ENCODE measurements at regions not wholly inside any gene's neighbourhood (a gene's known extent, or its start where the extent isn't known, plus 50 kb on each side); places are given as distances from the start of the nearest gene placed in this dataset.
"Not testable (repeated sequence)": the region's sequence is repeated elsewhere in the genome, so short reads cannot be mapped to it uniquely, and the experiment has no call there.

DNA sequence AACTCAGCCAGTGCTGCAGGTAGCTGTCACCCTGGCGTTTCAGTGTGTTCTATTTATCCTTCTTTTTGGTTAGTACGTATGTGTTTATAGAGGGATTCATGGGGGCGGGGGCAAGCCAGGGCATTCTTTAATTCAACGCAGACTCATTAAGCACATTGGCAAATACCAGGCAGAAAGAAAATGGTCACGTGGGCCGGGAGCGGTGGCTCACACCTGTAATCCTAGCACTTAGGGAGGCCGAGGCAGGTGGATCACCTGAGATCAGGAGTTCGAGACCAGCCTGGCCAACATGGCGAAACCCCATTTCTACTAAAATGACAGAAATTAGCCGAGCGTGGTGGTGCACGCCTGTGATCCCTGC, 69.1 kb downstream of the HAPSTR1 start:
- no peaks in the 10 kb centered on the region for H3K9me2 ChIP-seq (ENCODE audit: low read depth, low read length)
- no peak overlapping the region for H3K4me2 ChIP-seq (ENCODE audit: low read length)
- H3K27ac ChIP-seq (ENCODE audit: low read depth, low read length, poor library complexity, severe bottlenecking) = no peak overlapping the region
- no peaks in the 10 kb centered on the region for H4K20me1 ChIP-seq (ENCODE audit: insufficient read depth, low read length)
- H3K9ac ChIP-seq (ENCODE audit: low read length) = no peak overlapping the region
- TF ChIP-seq, protein P1, sequence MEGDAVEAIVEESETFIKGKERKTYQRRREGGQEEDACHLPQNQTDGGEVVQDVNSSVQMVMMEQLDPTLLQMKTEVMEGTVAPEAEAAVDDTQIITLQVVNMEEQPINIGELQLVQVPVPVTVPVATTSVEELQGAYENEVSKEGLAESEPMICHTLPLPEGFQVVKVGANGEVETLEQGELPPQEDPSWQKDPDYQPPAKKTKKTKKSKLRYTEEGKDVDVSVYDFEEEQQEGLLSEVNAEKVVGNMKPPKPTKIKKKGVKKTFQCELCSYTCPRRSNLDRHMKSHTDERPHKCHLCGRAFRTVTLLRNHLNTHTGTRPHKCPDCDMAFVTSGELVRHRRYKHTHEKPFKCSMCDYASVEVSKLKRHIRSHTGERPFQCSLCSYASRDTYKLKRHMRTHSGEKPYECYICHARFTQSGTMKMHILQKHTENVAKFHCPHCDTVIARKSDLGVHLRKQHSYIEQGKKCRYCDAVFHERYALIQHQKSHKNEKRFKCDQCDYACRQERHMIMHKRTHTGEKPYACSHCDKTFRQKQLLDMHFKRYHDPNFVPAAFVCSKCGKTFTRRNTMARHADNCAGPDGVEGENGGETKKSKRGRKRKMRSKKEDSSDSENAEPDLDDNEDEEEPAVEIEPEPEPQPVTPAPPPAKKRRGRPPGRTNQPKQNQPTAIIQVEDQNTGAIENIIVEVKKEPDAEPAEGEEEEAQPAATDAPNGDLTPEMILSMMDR (IDR thresholded peaks at IDR 0.05; ENCODE audit: low read length) = no peak
- TF ChIP-seq EZH2 (IDR thresholded peaks at IDR 0.05; ENCODE audit: borderline replicate concordance, low read length) = no peak
- H2AFZ ChIP-seq (ENCODE audit: low read length) = no peak overlapping the region
- H3K9me3 ChIP-seq (ENCODE audit: low read length) = no peaks in the 10 kb centered on the region
- H3K79me2 ChIP-seq (ENCODE audit: insufficient read depth, low read length) = no peaks in the 10 kb centered on the region
- no peaks in the 10 kb centered on the region for H3K4me1 ChIP-seq (ENCODE audit: insufficient read depth, low read length, severe bottlenecking)
- no peaks in the 10 kb centered on the region for H3K27me3 ChIP-seq (ENCODE audit: insufficient read depth, low read length)
- no peaks in the 10 kb centered on the region for H3K36me3 ChIP-seq (ENCODE audit: insufficient read depth, low read length)
- H3F3A ChIP-seq (ENCODE audit: insufficient read depth, low read length) = no peaks in the 10 kb centered on the region
- no peak overlapping the region for H3K4me3 ChIP-seq (ENCODE audit: low read depth, low read length, poor library complexity, severe bottlenecking)

DNA sequence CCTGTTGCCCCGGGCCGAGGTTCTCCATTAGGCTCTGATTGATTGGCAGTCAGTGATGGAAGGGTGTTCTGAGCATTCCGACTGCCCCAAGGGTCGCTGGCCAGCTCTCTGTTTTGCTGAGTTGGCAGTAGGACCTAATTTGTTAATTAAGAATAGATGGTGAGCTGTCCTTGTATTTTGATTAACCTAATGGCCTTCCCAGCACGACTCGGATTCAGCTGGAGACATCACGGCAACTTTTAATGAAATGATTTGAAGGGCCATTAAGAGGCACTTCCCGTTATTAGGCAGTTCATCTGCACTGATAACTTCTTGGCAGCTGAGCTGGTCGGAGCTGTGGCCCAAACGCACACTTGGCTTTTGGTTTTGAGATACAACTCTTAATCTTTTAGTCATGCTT, 74.2 kb downstream of the HAPSTR1 start:
- Histone ChIP-seq H3K9me3 (ENCODE audit: low read length) (no peaks in the 10 kb centered on the region), H3K4me3 (ENCODE audit: low read depth, low read length, poor library complexity, severe bottlenecking) (no peak overlapping the region), H3K27ac (ENCODE audit: low read depth, low read length, poor library complexity, severe bottlenecking) (no peak overlapping the region), H3K4me1 (ENCODE audit: insufficient read depth, low read length, severe bottlenecking) (no peaks in the 10 kb centered on the region), H2AFZ (ENCODE audit: low read length) (no peak overlapping the region), H3K4me2 (ENCODE audit: low read length) (no peak overlapping the region), H3F3A (ENCODE audit: insufficient read depth, low read length) (no peaks in the 10 kb centered on the region), H3K79me2 (ENCODE audit: insufficient read depth, low read length) (no peaks in the 10 kb centered on the region), H4K20me1 (ENCODE audit: insufficient read depth, low read length) (no peaks in the 10 kb centered on the region), H3K27me3 (ENCODE audit: insufficient read depth, low read length) (no peaks in the 10 kb centered on the region; the same call in 1 of the 2 replicates), H3K9me2 (ENCODE audit: low read depth, low read length) (no peaks in the 10 kb centered on the region), H3K9ac (ENCODE audit: low read length) (no peak overlapping the region), H3K36me3 (ENCODE audit: insufficient read depth, low read length) (no peaks in the 10 kb centered on the region)
- TF ChIP-seq EZH2 (IDR thresholded peaks at IDR 0.05; ENCODE audit: borderline replicate concordance, low read length) = no peak
- TF ChIP-seq, protein P1 (IDR thresholded peaks at IDR 0.05; ENCODE audit: low read length) = no peak

DNA sequence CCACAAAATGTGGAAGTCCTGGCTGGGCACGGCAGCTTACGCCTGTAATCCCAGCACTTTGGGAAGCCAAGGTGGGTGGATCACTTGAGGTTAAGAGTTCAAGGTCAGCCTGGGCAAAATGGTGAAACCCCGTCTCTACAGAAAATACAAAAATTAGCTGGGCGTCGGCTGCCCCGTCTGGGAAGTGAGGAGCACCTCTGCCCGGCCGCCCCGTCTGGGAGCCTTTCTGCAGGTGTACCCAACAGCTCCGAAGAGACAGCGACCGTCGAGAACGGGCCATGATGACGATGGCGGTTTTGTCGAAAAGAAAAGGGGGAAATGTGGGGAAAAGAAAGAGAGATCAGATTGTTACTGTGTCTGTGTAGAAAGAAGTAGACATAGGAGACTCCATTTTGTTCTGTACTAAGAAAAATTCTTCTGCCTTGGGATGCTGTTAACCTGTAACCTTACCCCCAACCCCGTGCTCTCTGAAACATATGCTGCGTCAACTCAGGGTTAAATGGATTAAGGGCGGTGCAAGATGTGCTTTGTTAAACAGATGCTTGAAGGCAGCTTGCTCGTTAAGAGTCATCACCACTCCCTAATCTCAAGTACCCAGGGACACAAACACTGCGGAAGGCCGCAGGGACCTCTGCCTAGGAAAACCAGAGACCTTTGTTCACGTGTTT, 75.0 kb downstream of the HAPSTR1 start:
- H3F3A ChIP-seq (ENCODE audit: insufficient read depth, low read length); H3K4me2 ChIP-seq (ENCODE audit: low read length); H4K20me1 ChIP-seq (ENCODE audit: insufficient read depth, low read length); H3K4me3 ChIP-seq (ENCODE audit: low read depth, low read length, poor library complexity, severe bottlenecking); H3K9me2 ChIP-seq (ENCODE audit: low read depth, low read length); H3K27me3 ChIP-seq (ENCODE audit: insufficient read depth, low read length); H3K27ac ChIP-seq (ENCODE audit: low read depth, low read length, poor library complexity, severe bottlenecking); H3K9ac ChIP-seq (ENCODE audit: low read length); H3K79me2 ChIP-seq (ENCODE audit: insufficient read depth, low read length); H3K36me3 ChIP-seq (ENCODE audit: insufficient read depth, low read length); H3K9me3 ChIP-seq (ENCODE audit: low read length); H2AFZ ChIP-seq (ENCODE audit: low read length); H3K4me1 ChIP-seq (ENCODE audit: insufficient read depth, low read length, severe bottlenecking): not testable (repeated sequence)

DNA sequence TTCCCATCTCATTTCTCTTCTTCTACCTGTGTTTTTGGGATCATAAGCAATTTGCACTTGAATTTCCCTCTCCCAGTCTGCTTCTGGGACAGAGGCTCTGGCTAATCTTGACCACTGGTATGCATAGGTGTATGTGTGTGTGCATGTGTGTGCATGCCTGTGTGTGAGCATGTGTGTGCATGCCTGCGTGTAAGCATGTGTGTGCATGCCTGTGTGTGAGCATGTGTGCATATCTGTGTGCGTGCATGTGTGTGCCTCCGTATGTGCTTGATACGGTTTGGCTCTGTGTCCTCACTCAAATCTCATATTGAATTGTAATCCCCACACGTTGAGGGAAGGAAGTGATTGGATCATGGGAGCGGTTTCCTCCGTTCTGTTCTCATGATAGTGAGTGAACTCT, 77.7 kb downstream of the HAPSTR1 start:
- Histone ChIP-seq H3F3A (ENCODE audit: insufficient read depth, low read length) (no peaks in the 10 kb centered on the region), H3K9ac (ENCODE audit: low read length) (no peak overlapping the region), H3K4me1 (ENCODE audit: insufficient read depth, low read length, severe bottlenecking) (no peaks in the 10 kb centered on the region), H3K4me2 (ENCODE audit: low read length) (no peak overlapping the region), H3K9me2 (ENCODE audit: low read depth, low read length) (no peaks in the 10 kb centered on the region), H3K79me2 (ENCODE audit: insufficient read depth, low read length) (no peaks in the 10 kb centered on the region), H3K27me3 (ENCODE audit: insufficient read depth, low read length) (no peaks in the 10 kb centered on the region; the same call in 1 of the 2 replicates), H2AFZ (ENCODE audit: low read length) (no peak overlapping the region), H4K20me1 (ENCODE audit: insufficient read depth, low read length) (no peaks in the 10 kb centered on the region), H3K27ac (ENCODE audit: low read depth, low read length, poor library complexity, severe bottlenecking) (no peak overlapping the region), H3K9me3 (ENCODE audit: low read length) (no peaks in the 10 kb centered on the region), H3K4me3 (ENCODE audit: low read depth, low read length, poor library complexity, severe bottlenecking) (no peak overlapping the region), H3K36me3 (ENCODE audit: insufficient read depth, low read length) (no peaks in the 10 kb centered on the region)
- TF ChIP-seq EZH2 (IDR thresholded peaks at IDR 0.05; ENCODE audit: borderline replicate concordance, low read length) = no peak
- TF ChIP-seq, protein P1 (IDR thresholded peaks at IDR 0.05; ENCODE audit: low read length) = no peak

Data from OCI-LY1 (cell line).